Esophagus (tissue), 2 donors: ENCODE measurements at regions not wholly inside any gene's neighbourhood (a gene's known extent, or its start where the extent isn't known, plus 50 kb on each side); places are given as distances from the start of the nearest gene placed in this dataset.
A peak's percentile ranks its signal among the peaks of the same experiment; 100 is the strongest.

Experiments used
- H3K27ac ChIP-seq, 2 donors: one replicate each; pipeline ENCODE4 v1.5.1; 2013; ENCODE audit warnings: low read depth in 2 of 2, mild to moderate bottlenecking in 2 of 2, inconsistent platforms in 1 of 2, low read length in 1 of 2, moderate library complexity in 1 of 2
- H3K27me3 ChIP-seq, 2 donors: one replicate each; pipeline ENCODE4 v1.6.1; 2013; ENCODE audit warnings: low read length in 2 of 2, control low read depth in 1 of 2, mild to moderate bottlenecking in 1 of 2; ENCODE audit not compliant: insufficient read depth in 2 of 2, control insufficient read depth in 1 of 2
- H3K36me3 ChIP-seq, 2 donors: one replicate each; pipeline ENCODE4 v1.6.1; 2013; ENCODE audit warnings: low read length in 1 of 2; ENCODE audit not compliant: control insufficient read depth in 2 of 2, insufficient read depth in 2 of 2
- H3K4me1 ChIP-seq, 2 donors: one replicate each; pipeline ENCODE4 v1.6.1; 2013; ENCODE audit warnings: low read length in 1 of 2; ENCODE audit not compliant: control insufficient read depth in 2 of 2, insufficient read depth in 2 of 2
- H3K4me3 ChIP-seq, 2 donors: one replicate each; pipeline ENCODE4 v1.5.1; 2013; ENCODE audit warnings: low read length in 2 of 2, mild to moderate bottlenecking in 2 of 2, low read depth in 1 of 2, moderate library complexity in 1 of 2
- H3K9me3 ChIP-seq, 2 donors: one replicate each; pipeline ENCODE4 v1.6.1; 2013; ENCODE audit warnings: mild to moderate bottlenecking in 2 of 2, low read depth in 1 of 2, low read length in 1 of 2, moderate library complexity in 1 of 2; ENCODE audit not compliant: control insufficient read depth in 2 of 2, insufficient read depth in 1 of 2
- WGBS, 2 donors: extraction: QIAGEN DNeasy Blood & Tissue Kit; methylation state at CpG; one replicate each; pipeline ENCODE4 v1.1.7; 2013; 5-methylcytosine and 5-hydroxymethylcytosine counted together
- donor health status: healthy with polysubstance abuse.
- donor health status: Bipolar disorder and iron deficiency.

- peak overlapping the region; percentile 24 to 65 for H3K27ac ChIP-seq
- H3K4me1 ChIP-seq, result no peaks in the 10 kb centered on the region
- H3K27me3 ChIP-seq, result no peaks in the 10 kb centered on the region
- WGBS, 2 donors, result 47 to 59% methylated on average over 4 of the region's 4 CpGs
- H3K9me3 ChIP-seq, result no peaks in the 10 kb centered on the region
- H3K4me3 ChIP-seq, result no peak overlapping the region
- no peaks in the 10 kb centered on the region for H3K36me3 ChIP-seq
These were observed 129.0 kb downstream of the BTC start for GRCh38 chr4:74665346-74665745.

GRCh38 chr4:74665876-74666275 is 128.4 kb downstream of the BTC start:
- Histone ChIP-seq H3K4me3 (no peak overlapping the region), H3K4me1 (no peaks in the 10 kb centered on the region), H3K27ac (no peak overlapping the region), H3K27me3 (no peaks in the 10 kb centered on the region), H3K36me3 (no peaks in the 10 kb centered on the region), H3K9me3 (no peaks in the 10 kb centered on the region)
- WGBS, 2 donors, result 84 to 86% methylated on average over 3 of the region's 3 CpGs

- Histone ChIP-seq H3K27me3 (no peaks in the 10 kb centered on the region), H3K36me3 (no peaks in the 10 kb centered on the region), H3K9me3 (no peaks in the 10 kb centered on the region), H3K4me1 (no peaks in the 10 kb centered on the region), H3K4me3 (no peak overlapping the region), H3K27ac (no peak overlapping the region)
These were observed 126.9 kb downstream of the BTC start for GRCh38 chr4:74667438-74667837.

GRCh38 chr4:74667944-74668343 is 126.4 kb downstream of the BTC start:
- Histone ChIP-seq H3K4me1 (no peaks in the 10 kb centered on the region), H3K4me3 (no peak overlapping the region), H3K9me3 (no peaks in the 10 kb centered on the region), H3K27ac (no peak overlapping the region), H3K36me3 (no peaks in the 10 kb centered on the region), H3K27me3 (no peaks in the 10 kb centered on the region)

GRCh38 chr4:74669702-74670101 is 124.6 kb downstream of the BTC start:
- H3K36me3 ChIP-seq, result no peaks in the 10 kb centered on the region
- H3K4me3 ChIP-seq, result no peak overlapping the region
- H3K27me3 ChIP-seq, result no peaks in the 10 kb centered on the region
- H3K4me1 ChIP-seq, result no peaks in the 10 kb centered on the region
- no peak overlapping the region for H3K27ac ChIP-seq
- no peaks in the 10 kb centered on the region for H3K9me3 ChIP-seq
- WGBS, 2 donors, result 88 to 91% methylated on average over 3 of the region's 3 CpGs

- Histone ChIP-seq H3K27me3 (no peaks in the 10 kb centered on the region), H3K9me3 (no peaks in the 10 kb centered on the region), H3K4me3 (no peak overlapping the region), H3K36me3 (no peaks in the 10 kb centered on the region), H3K27ac (no peak overlapping the region), H3K4me1 (no peaks in the 10 kb centered on the region)
- 83 to 90% methylated on average over 1 of the region's 1 CpG for WGBS, 2 donors
These were observed 123.7 kb downstream of the BTC start for GRCh38 chr4:74670583-74670982.

- 1% methylated on average over 2 of the region's 2 CpGs for WGBS, 2 donors
- Histone ChIP-seq H3K27me3 (no peaks in the 10 kb centered on the region), H3K27ac (no peak overlapping the region), H3K4me1 (no peaks in the 10 kb centered on the region), H3K36me3 (no peaks in the 10 kb centered on the region), H3K4me3 (no peak overlapping the region), H3K9me3 (no peaks in the 10 kb centered on the region)
These were observed 123.1 kb downstream of the BTC start for GRCh38 chr4:74671080-74671698.

- no peaks in the 10 kb centered on the region for H3K27me3 ChIP-seq
- 47 to 55% methylated on average over 1 of the region's 1 CpG for WGBS, 2 donors
- H3K4me3 ChIP-seq, result no peak overlapping the region
- H3K4me1 ChIP-seq, result no peaks in the 10 kb centered on the region
- H3K9me3 ChIP-seq, result no peaks in the 10 kb centered on the region
- no peaks in the 10 kb centered on the region for H3K36me3 ChIP-seq
- no peak overlapping the region for H3K27ac ChIP-seq
These were observed 119.6 kb downstream of the BTC start for GRCh38 chr4:74674750-74675149.

- H3K27ac ChIP-seq, result no peak overlapping the region
- H3K4me3 ChIP-seq, result no peak overlapping the region
- WGBS, 2 donors, result 8 to 10% methylated on average over 5 of the region's 5 CpGs
- H3K9me3 ChIP-seq, result no peaks in the 10 kb centered on the region
- H3K4me1 ChIP-seq, result no peaks in the 10 kb centered on the region
- no peaks in the 10 kb centered on the region for H3K36me3 ChIP-seq
- H3K27me3 ChIP-seq, result no peaks in the 10 kb centered on the region
These were observed 118.5 kb downstream of the BTC start for GRCh38 chr4:74675673-74676279.

GRCh38 chr4:74682567-74683359 is 111.6 kb downstream of the BTC start:
- Histone ChIP-seq H3K27me3 (no peaks in the 10 kb centered on the region), H3K36me3 (no peaks in the 10 kb centered on the region), H3K4me3 (no peak overlapping the region), H3K4me1 (no peaks in the 10 kb centered on the region), H3K9me3 (no peaks in the 10 kb centered on the region), H3K27ac (no peak overlapping the region)
- WGBS, 2 donors, result 30 to 33% methylated on average over 2 of the region's 2 CpGs
